GM18867 (cell line): ENCODE measurements at regions not wholly inside any gene's neighbourhood (a gene's known extent, or its start where the extent isn't known, plus 50 kb on each side); places are given as distances from the start of the nearest gene placed in this dataset.

Source experiments
- ATAC-seq: cut with Tn5 transposase; IDR thresholded peaks from one replicate; pipeline ENCODE4 v1.9.1; 2021; ENCODE audit warnings: mild to moderate bottlenecking, moderate library complexity; ENCODE audit not compliant: unreplicated experiment

DNA sequence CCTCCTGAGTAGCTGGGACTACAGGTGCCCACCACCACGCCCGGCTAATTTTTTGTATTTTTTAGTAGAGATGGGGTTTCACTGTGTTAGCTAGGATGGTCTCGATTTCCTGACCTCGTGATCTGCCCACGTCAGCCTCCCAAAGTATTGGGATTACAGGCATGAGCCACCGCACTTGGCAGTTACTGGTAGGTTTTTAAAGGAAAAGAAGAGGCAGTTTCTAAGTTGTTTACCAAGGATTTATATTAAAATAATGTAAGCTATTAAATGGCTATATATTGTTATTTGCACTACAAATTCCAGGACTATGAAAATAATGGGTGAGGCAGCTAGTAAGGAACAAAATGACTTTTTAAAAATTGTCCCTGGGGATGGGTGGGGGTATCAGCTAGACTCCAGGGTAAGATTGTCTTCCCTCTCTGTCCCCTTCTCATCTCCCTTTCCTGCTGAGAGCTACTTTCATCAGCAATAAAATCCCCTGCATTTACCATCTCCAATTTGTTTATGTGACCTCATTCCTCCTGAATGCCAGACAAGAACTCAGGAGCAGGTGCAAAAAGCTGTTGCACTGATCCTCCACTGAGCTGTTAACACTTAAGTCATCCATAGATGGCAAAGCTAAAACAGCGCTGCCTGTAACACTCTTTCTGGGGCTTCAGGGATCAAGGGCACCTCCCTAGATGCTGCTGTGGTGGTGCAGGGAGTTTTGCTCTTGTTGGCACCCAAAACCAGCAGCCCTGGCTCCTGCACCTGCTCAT lies 165.2 kb downstream of the ZPLD1 start:
- no peak for ATAC-seq

DNA sequence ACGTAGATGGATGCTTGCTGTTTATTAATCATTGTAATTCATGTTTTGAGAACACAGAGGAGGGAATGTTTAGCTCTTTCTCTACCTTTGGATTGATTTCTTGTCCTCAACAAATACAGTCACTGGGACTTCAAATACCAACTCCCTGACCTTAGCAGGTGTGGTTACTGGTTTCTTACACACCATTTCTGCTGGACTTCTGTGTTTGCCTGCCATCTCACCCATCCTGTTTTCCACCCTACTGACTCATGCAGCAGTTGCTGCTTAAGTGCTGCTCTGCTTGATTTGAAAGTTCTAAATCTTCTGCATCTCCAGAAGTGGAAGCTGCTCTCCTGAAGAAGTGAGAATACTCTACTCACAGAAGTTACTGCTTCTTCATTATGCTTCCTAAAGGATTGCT lies 170.3 kb downstream of the ZPLD1 start:
- ATAC-seq: no peak

DNA sequence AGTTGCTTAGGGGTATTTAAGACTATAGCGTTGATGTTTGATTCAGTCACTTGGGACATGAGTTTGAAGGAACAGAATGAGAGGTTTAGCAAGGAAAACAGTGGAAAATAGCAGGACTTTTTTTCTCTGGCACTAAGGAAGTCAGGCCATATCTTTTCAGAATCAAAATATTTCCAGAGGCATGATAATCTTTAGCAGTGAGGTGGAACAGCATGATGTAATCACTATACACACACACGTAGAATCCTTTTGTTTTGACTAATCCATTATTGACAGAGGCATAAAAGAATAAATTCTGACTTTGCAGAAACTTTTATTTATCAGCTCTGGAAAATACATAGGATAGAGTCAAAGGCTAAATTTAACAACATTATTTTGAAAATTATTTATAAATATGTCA lies 174.1 kb downstream of the ZPLD1 start:
- ATAC-seq: no peak

DNA sequence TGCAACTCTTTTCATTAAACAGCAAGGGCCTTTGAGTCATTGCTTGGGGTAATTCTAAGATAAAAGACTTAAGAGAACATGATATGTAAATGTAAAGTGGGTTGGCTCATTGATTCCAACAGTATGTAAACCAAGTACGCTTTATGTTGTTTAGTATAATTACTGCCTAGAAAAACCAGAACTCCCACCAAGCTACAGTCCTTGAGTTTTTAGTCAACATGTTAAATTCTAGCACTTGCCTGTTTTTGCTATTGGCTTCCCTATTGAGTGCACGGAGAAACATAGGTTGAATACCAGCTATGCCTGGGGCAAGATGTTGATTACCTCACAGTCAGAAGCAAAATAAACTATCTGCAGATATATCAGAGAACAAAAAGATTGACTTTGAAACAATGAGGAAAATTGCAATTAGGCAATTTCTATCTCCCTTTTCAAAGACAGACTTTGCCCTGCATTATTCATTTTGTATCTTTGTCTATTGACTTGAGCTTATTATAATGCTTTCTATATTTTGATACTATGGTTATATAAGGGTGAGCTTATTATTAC lies 179.3 kb downstream of the ZPLD1 start:
- ATAC-seq: no peak

DNA sequence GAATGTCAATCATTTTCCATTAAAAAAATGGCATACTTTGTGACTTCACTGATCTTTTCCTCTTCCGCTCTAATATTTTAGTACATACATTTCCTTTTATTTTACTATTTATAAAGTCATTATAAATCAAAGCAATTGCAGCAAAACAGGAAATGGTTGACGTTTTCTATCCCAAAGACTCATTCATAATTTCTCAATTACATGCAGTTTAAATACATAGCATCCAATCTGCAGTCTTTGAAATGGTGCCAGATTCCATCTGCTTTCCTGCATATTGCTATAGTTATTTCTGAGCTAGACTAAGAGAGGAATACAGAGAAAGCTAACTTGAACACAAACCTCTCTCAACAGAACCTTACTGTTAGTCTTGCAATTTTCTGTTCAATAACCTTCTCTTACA lies 179.8 kb downstream of the ZPLD1 start:
- ATAC-seq: no peak

DNA sequence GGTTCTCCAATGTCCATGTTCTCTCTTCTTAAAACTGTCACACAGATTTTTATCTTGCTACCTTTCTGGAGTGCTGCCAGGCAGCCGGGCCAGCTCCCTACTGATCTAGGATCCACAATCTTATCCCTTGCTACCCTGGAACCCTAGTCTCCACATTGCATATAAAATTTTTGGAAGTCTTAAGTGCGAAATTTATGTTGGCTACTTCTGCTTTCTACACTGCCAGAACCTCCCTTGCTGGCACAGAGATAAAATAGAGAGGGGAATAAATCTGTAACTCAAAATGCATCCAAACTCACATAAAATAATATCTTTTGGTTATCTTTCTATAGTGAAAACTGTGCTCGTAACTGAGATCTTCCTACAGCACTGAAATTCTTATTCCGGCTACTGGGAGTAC lies 182.6 kb downstream of the ZPLD1 start:
- ATAC-seq: no peak

DNA sequence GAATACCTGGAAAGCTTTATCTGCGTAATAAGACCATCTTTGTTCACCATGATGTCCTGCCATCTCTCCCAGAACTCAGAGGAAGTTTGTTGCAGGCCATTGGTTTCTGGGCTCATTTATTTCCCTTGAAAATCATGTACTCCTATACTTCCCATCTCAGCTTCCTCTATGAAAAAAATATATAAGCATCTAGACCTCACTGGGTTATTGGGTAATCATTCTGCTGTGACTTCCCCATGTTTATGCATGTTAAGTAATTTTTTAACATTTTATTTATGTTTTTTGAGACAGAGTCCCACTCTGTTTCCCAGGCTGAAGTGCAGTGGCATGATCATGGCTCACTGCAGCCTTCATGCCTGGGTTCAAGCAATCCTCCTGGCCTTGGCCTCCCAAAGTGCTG lies 184.5 kb downstream of the ZPLD1 start:
- ATAC-seq: no peak

DNA sequence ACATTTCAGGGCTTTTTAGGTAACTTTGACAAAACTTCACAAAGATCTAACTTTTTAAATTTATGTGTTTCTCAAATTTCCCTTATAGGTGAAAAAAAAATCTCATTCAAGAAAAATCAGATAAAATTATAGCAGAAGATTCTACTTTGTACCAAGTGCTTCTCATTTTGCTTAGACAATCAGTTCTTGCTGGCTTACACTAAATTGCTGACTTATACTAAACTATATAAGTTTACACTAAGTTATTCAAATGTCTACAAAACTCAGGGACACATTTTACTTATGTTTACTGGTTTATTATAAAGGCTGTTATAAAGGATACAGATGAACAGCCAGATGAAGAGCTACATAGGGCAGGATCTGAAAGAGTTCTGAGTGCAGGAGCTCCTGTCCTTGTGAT lies 195.1 kb downstream of the ZPLD1 start:
- no peak for ATAC-seq

DNA sequence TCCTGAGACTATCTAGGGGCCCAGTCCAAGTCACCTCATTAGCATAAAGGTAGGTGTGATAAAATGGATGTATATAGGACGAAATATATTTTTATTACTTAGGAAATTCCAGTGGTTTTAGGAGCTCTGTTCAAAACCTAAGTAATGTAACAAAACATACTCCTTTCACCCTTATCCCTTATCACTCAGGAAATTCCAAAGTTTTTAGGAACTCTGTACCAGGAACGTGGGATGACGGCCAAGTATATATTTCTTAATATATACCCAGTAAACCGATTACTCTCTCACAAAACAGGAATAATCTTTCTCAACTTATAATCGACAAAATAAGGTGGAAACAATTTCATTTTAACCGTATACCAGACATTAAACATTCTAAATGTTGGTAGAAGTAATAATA lies 195.7 kb downstream of the ZPLD1 start:
- no peak for ATAC-seq

DNA sequence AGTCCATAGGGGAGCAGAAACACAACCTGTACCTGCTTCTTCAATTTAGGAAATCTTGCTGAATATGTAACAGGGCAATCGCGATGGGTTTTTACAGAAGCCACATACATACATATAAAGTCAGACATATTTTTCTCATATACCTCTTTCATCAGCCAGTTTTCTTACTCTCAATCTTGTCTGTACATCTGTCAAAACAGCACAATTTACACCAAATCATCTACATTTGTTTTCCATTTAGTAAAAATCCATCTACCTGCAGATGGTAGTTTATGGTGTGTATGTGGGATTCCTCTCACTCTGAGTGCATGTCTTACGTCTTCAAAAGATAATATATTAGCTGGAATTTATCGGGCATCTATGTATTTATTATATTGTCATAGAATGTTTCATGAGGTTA lies 208.7 kb downstream of the ZPLD1 start:
- no peak for ATAC-seq

DNA sequence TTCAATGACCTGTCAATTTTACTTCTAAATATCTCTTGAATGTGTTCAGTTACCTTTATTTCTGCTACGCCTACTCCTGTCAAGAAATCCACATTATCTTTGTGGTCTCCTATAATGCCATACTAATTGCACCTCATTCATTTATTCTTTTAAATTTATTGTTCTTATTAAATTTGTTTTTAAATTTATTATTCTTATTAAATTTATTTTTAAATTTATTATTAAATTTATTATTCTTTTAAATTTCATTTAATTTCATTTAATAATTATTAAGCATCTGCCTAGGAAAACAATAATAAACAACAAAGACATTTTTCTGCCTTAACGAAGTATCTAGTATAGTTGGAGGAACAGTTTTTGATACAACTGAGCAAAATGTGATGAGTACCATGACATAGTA lies 211.7 kb downstream of the ZPLD1 start:
- no peak for ATAC-seq

DNA sequence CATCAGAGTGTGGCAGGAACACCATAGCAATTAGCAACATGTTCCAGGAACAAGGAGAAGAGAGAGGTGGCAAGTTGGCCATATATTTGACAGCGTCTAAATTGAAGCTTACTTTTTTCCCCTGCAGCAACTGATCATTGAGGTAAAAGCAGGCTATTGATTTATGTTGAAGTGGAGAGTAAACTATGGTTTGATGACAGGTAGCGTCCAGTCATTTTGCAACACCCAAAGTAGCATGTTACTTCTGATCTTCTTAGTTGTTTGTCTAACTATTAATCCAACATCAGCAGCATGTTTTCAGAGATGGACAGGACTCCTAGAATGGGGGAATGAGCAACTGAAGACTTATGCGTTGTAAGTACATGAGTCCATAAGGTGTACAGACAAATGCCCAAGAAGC lies 225.8 kb downstream of the ZPLD1 start:
- ATAC-seq: no peak

DNA sequence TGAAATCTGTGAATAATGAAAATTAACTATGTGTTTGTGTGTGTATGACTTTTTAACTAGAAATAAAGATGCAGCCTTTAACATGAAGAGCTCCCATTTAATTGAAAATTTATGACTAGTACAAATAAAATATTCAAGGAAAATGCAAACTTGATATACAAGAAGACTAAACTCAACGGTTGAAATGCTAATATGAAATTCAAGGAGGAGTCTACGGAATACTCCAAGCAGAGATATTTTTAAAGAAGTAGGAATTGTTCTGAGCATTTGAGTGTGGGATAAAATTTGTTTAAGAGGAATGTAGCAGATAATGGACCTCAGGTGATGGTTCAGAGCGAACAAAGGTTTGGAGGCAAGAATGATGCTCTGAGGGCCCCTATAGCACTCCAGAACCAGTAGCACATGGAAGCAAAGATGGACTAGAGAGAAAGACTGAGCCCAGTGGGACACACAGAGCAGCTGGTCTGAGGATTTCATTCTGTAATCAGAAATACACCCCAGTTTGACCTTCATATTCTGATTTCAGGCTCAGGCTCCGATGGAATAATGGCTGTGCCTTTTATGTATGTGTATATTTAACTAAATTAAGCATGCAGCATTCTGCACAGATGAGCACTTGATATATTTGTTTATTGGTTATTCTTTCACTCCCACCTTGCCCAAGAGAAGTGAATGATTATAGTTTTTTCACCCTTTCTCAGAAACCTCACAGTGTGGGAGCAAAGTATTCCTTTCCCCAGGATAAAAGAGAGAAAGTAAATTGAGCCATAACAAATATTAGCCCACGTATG lies 227.1 kb downstream of the ZPLD1 start:
- ATAC-seq: no peak

DNA sequence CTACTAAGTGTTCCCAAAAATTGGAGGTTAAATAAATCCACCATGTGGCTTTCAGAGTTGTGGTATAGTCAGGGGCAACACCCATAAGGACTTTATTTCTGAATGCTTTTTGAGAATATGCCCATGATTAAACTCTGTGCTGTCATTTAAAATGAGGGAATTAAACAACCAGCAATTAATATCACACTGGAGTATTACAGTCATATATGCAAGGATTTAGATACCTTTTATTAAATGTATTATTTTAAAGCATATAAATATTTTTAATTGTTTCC lies 227.6 kb downstream of the ZPLD1 start:
- no peak for ATAC-seq

DNA sequence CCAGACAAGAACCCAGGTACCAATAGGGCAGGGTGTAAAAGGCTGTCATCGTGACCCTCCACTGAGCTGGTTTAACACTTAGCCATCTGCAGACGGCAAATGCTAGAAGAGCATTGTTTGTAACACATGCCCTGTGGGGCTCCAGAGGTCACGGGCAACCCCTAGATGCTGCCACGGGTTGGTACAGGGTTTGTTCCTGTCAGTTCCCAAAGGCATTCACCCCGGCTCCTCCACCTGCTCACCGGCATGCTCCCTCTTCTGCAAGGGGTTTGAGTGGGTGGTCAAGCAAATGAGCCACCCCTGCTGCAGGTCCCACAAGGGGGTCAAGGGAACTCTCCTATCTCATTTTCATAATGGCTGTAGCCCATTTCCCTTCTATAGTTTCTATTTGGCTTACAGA lies 229.3 kb downstream of the ZPLD1 start:
- ATAC-seq: no peak

DNA sequence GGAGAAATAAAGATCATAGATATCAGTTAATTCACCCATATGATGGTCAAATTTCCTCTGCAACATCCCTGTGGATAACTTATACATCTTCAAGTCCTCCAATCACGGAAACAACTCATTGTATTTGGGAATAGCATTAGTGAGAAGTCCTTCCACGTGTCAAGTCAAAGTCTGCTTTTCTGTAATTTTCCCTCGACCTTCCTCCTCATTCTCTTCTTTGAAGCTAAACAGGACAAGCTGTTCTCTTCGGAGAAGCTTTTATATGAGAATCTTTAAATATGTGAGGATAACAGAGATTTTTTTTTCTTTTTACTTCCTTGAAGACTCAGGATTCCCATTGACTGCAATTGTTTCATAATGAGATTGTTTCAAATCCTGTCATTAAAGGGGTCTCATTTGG lies 230.4 kb downstream of the ZPLD1 start:
- no peak for ATAC-seq

DNA sequence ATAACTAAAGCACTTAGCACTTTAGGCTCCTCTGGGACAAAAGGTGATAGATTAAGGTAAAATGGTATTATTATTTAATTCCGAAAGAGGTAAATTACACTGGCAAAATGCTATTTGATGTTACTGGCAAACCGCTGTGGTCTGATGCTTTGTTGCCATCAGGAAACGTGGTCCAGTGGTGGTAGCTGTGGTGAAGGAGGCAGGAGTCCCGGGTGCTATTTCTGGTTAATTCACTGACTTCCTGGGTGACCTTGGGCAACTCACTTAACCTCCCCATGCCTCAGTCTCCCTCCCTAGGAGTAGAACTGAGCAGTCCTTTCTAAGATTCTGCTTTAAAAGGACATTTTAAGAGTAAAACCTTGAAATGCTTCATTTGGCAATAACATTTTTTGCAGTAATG lies 233.4 kb downstream of the ZPLD1 start:
- no peak for ATAC-seq

DNA sequence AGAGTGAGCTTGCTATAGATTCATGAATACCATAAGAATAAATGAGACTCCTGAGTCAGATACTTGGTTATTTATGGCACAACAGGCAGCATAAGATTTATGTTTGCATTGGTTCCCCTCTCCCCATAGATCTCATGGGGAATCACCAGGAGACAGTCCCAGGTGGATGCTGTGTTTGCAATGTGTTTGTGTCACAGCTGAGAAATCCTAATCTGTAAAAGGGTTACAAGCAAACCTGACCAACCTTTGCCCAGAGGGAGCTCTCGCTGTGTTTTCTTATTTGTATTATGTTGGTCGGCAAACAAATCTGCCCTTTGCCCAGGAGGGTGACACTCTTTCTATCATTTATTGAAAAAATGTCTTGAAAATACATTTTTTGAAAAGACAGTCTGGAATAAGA lies 236.2 kb downstream of the ZPLD1 start:
- ATAC-seq: no peak

DNA sequence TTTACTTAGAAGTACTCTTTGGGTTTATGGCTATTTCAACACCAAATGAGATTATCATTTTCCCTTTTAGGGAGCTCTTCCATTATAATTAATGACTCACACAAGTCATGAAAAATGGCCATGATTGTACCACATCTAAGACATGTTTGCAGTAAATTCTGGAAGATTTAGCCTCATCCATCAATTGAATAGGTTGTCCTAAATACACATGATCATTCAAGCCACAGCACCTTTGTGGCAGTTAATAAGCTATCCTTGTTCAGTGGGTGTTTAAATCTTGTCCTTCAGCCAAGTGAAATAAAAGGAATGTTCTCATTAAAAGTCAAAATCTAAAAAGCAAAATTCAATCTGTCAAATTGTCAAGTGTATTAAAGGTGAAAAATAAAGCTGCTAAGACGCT lies 237.5 kb downstream of the ZPLD1 start:
- ATAC-seq: no peak

DNA sequence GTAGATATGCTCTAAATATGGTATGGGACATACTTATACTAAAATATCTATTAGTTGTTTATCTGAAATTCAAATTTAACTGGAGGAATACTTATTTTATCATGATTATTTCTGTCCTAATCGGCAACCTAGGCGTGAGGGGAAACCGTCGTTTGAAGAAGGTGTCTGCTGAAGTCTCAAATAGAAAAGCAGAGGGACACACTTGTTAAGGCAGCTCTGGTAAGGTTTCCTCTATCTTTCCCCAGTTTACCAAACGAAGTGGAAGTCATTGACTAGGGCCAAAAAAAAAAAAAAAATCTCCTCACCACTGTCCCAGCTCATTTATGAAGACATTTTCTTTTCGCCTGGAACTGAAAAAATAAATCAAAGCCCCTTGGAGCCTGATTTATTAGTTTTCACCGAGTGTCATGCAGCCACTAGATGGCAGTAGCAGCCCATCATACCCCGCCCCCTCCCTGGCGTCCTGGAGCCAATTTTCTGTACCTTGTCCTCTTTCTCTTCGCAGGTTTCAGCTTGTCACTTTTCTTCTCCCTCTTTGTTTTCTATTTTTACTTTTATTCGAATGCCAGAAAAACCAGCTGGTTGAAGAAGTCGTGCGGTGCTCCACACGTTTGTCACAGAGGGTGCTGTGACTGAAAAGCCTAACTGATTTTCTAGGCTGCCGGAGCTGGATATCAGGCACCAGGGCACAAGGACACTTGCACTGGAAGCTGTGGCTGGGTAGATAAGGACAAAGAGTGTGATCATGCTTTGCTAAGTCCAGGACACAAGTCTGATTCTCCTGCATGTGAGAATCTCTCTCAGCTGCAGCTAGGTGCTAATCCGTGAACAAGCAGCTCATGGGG lies 238.7 kb downstream of the ZPLD1 start:
- peak; percentile 89 for ATAC-seq

DNA sequence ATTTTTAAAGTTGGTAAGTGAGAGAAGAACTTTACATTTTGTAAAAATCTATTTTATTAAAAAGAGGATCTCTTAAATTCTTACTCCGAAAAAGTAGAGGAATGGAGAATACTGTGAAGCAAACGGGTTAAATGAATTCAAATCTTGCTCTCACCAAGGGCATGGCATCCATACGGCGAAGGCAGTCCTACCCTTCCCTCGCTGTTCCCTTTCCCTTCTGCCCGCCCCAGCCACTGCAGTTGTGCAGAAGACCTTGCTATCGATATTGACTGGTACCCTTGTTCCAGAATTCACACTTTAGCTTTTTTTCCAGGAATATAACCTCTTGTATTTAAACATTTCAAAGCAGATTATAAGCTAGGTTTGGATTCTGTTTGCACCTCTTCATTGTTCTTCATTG lies 239.5 kb downstream of the ZPLD1 start:
- no peak for ATAC-seq

DNA sequence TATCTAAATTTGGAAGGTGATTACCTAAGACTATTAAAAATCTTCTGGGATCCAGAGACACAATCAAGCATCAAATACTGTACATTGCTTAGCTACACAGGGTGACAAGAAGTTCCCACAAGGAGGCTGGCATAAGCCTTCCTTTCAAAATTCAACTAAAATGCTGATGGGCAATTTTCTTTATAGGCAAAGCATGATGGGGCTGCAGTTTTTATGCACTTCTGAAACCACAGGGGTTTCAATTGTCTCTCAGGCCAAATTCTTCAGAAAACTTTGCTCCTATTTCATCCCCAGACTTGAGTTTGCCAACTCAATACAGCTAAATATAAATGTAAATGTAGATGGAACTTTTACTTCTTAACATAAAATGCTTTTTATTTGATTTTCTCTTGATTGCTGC lies 241.6 kb downstream of the ZPLD1 start:
- no peak for ATAC-seq
